ENCODE measurements at regions not wholly inside any gene's neighbourhood (a gene's known extent, or its start where the extent isn't known, plus 50 kb on each side); places are given as distances from the start of the nearest gene placed in this dataset.

GRCh38 chr14:34063470-34064164 lies 112.7 kb upstream of the EGLN3 start:
- no peak for FAIRE-seq
- no peak for TF ChIP-seq CTCF (IDR thresholded peaks at IDR 0.05)
- ATAC-seq: no peak
- DNase-seq: no peak
- no peak overlapping the region for H3K4me3 ChIP-seq
- peaks cover 0 to 4% (median 0%) of the 10 kb centered on the region in 3 donors for H3K4me1 ChIP-seq
- H3K36me3 ChIP-seq: no peaks in the 10 kb centered on the region
- intact Hi-C loops (cut with DNase I): no loop called here
- no peak overlapping the region for H3K27ac ChIP-seq
- no peaks in the 10 kb centered on the region for H3K27me3 ChIP-seq
- 65 to 66% methylated on average over 9 of the region's 9 CpGs for WGBS, 2 donors
- H3K9me3 ChIP-seq: no peaks in the 10 kb centered on the region

- TF ChIP-seq CTCF (IDR thresholded peaks at IDR 0.05): no peak
- Histone ChIP-seq H3K27ac (no peak overlapping the region), H3K9me3 (no peaks in the 10 kb centered on the region), H3K27me3 (no peaks in the 10 kb centered on the region), H3K36me3 (no peaks in the 10 kb centered on the region), H3K4me3 (no peak overlapping the region), H3K4me1 (peaks cover 0 to 4% (median 0%) of the 10 kb centered on the region in 3 donors)
- FAIRE-seq (no peak), ATAC-seq (no peak), DNase-seq (no peak)
- WGBS, 2 donors: 38 to 44% methylated on average over 1 of the region's 1 CpG
- intact Hi-C loops (cut with DNase I): no loop called here
Measured at GRCh38 chr14:34063042-34063441, 112.2 kb upstream of the EGLN3 start.

- H3K27ac ChIP-seq: no peak overlapping the region
- no peak for TF ChIP-seq CTCF (IDR thresholded peaks at IDR 0.05)
- no peak for DNase-seq
- FAIRE-seq: no peak
- intact Hi-C loops (cut with DNase I): no loop called here
- H3K27me3 ChIP-seq: no peaks in the 10 kb centered on the region
- no peak overlapping the region for H3K4me3 ChIP-seq
- H3K9me3 ChIP-seq: no peaks in the 10 kb centered on the region
- H3K4me1 ChIP-seq: peaks cover 0 to 4% (median 0%) of the 10 kb centered on the region in 3 donors
- H3K36me3 ChIP-seq: no peaks in the 10 kb centered on the region
- no peak for ATAC-seq
- WGBS, 2 donors: 83 to 91% methylated on average over 8 of the region's 8 CpGs
Measured at GRCh38 chr14:34062353-34062973, 111.6 kb upstream of the EGLN3 start.

- Histone ChIP-seq H3K9me3 (no peaks in the 10 kb centered on the region), H3K4me1 (peaks cover 0 to 4% (median 0%) of the 10 kb centered on the region in 3 donors), H3K36me3 (no peaks in the 10 kb centered on the region), H3K4me3 (peak overlapping the region; percentile 49 to 67 (median 59)), H3K27ac (peak overlapping the region; percentile 58 to 80 (median 70)), H3K27me3 (no peaks in the 10 kb centered on the region)
- WGBS, 2 donors: 35 to 38% methylated on average over 16 of the region's 16 CpGs
- no peak for TF ChIP-seq CTCF (IDR thresholded peaks at IDR 0.05)
- FAIRE-seq (no peak), DNase-seq (no peak), ATAC-seq (peak; percentile 12 to 39 (median 26))
- intact Hi-C loops (cut with DNase I): no loop called here
Measured at GRCh38 chr14:34060651-34060999, 109.8 kb upstream of the EGLN3 start.

All from pancreas (tissue), 10 donors.